ENCODE measurements at regions not wholly inside any gene's neighbourhood (a gene's known extent, or its start where the extent isn't known, plus 50 kb on each side); places are given as distances from the start of the nearest gene placed in this dataset.

DNA sequence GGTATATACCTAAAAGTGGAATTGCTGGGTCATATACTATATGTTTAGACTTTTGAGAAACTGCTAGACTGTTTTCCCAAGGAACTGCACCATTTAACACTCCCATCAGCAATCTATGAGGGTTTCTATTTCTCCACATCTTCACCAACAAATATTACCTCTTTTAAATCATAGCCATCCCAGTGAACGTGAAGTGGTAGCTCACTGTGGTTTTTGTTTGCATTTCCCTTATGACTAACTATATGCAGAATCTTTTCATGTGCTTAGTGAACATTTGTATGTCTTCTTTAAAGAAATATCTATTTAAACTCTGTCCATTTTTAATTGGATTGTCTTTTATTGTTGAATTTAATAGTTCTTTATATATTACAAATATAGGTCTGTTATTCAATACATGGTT lies 115.8 kb upstream of the SEC61G start:
- no peak for DNase-seq
- Histone ChIP-seq H3K36me3 (no peaks in the 10 kb centered on the region), H3K27me3 (no peaks in the 10 kb centered on the region), H3K27ac (no peak overlapping the region), H3K4me3 (no peak overlapping the region), H3K9me3 (no peaks in the 10 kb centered on the region), H3K4me1 (no peaks in the 10 kb centered on the region)
- intact Hi-C loops (cut with DNase I; ENCODE audit: low total_unique reads), result no loop called here
- TF ChIP-seq, protein P1, sequence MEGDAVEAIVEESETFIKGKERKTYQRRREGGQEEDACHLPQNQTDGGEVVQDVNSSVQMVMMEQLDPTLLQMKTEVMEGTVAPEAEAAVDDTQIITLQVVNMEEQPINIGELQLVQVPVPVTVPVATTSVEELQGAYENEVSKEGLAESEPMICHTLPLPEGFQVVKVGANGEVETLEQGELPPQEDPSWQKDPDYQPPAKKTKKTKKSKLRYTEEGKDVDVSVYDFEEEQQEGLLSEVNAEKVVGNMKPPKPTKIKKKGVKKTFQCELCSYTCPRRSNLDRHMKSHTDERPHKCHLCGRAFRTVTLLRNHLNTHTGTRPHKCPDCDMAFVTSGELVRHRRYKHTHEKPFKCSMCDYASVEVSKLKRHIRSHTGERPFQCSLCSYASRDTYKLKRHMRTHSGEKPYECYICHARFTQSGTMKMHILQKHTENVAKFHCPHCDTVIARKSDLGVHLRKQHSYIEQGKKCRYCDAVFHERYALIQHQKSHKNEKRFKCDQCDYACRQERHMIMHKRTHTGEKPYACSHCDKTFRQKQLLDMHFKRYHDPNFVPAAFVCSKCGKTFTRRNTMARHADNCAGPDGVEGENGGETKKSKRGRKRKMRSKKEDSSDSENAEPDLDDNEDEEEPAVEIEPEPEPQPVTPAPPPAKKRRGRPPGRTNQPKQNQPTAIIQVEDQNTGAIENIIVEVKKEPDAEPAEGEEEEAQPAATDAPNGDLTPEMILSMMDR (IDR thresholded peaks at IDR 0.05), result no peak

GRCh38 chr7:54877683-54878082 lies 118.7 kb upstream of the SEC61G start:
- intact Hi-C loops (cut with DNase I; ENCODE audit: low total_unique reads), result no loop called here
- TF ChIP-seq, protein P1 (IDR thresholded peaks at IDR 0.05), result no peak

GRCh38 chr7:54878339-54878738 lies 119.3 kb upstream of the SEC61G start:
- no peak for DNase-seq
- TF ChIP-seq, protein P1 (IDR thresholded peaks at IDR 0.05), result no peak
- Histone ChIP-seq H3K27me3 (no peaks in the 10 kb centered on the region), H3K36me3 (no peaks in the 10 kb centered on the region), H3K4me1 (no peaks in the 10 kb centered on the region), H3K4me3 (no peak overlapping the region), H3K27ac (no peak overlapping the region), H3K9me3 (no peaks in the 10 kb centered on the region)
- intact Hi-C loops (cut with DNase I; ENCODE audit: low total_unique reads), result no loop called here

More at GRCh38 chr7:54877683-54878082, 118.7 kb upstream of the SEC61G start:
- H3K4me1 ChIP-seq, result no peaks in the 10 kb centered on the region
- no peaks in the 10 kb centered on the region for H3K27me3 ChIP-seq
- no peaks in the 10 kb centered on the region for H3K36me3 ChIP-seq
- H3K27ac ChIP-seq, result no peak overlapping the region
- no peak for DNase-seq
- H3K9me3 ChIP-seq, result no peaks in the 10 kb centered on the region
- no peak overlapping the region for H3K4me3 ChIP-seq

GRCh38 chr7:54879776-54880175 lies 120.8 kb upstream of the SEC61G start:
- no peak overlapping the region for H3K4me3 ChIP-seq
- DNase-seq, result no peak
- H3K36me3 ChIP-seq, result no peaks in the 10 kb centered on the region
- no peaks in the 10 kb centered on the region for H3K4me1 ChIP-seq
- TF ChIP-seq, protein P1 (IDR thresholded peaks at IDR 0.05), result no peak
- intact Hi-C loops (cut with DNase I; ENCODE audit: low total_unique reads), result no loop called here
- H3K27me3 ChIP-seq, result no peaks in the 10 kb centered on the region
- H3K27ac ChIP-seq, result no peak overlapping the region
- H3K9me3 ChIP-seq, result no peaks in the 10 kb centered on the region

GRCh38 chr7:54880326-54880989 lies 121.4 kb upstream of the SEC61G start:
- Histone ChIP-seq H3K36me3 (no peaks in the 10 kb centered on the region), H3K9me3 (no peaks in the 10 kb centered on the region), H3K4me3 (no peak overlapping the region), H3K27me3 (no peaks in the 10 kb centered on the region), H3K27ac (no peak overlapping the region), H3K4me1 (no peaks in the 10 kb centered on the region)
- TF ChIP-seq, protein P1 (IDR thresholded peaks at IDR 0.05), result no peak
- intact Hi-C loops (cut with DNase I; ENCODE audit: low total_unique reads), result no loop called here
- no peak for DNase-seq

Data from tibial artery (tissue), 4 donors.